GM12891 (cell line): ENCODE measurements at regions not wholly inside any gene's neighbourhood (a gene's known extent, or its start where the extent isn't known, plus 50 kb on each side); places are given as distances from the start of the nearest gene placed in this dataset.

ENCODE experiments used
- POLR2A ChIP-seq: IDR thresholded peaks from 2 replicates; pipeline ENCODE4 v1.6.1; 2011; ENCODE audit warnings: low read depth, low read length, control low read depth
- POU2F2 ChIP-seq: IDR thresholded peaks from 2 replicates; pipeline ENCODE4 v1.6.1; 2011; ENCODE audit warnings: low read depth, mild to moderate bottlenecking, control low read depth, low read length, moderate library complexity
- SPI1 ChIP-seq: IDR thresholded peaks from 2 replicates; pipeline ENCODE4 v1.6.1; 2011; ENCODE audit warnings: low read depth, low read length, control low read depth

- TF ChIP-seq POLR2A (no peak), POU2F2 (no peak), SPI1 (no peak)
Observed at GRCh38 chr9:26658476-26658875, 234.1 kb downstream of the CAAP1 start.
